PC-9 (cell line): ENCODE measurements at regions not wholly inside any gene's neighbourhood (a gene's known extent, or its start where the extent isn't known, plus 50 kb on each side); places are given as distances from the start of the nearest gene placed in this dataset.

Source experiments
- BruUV-seq: library from RNA; stranded (reverse); fragments of 400-500 nt; replicated peaks from 2 replicates; lab custom pipeline; 2021; lab: Mats Ljungman, UMichigan
- CTCF ChIA-PET: fragments of 300-600 bp; sonication (Branson Sonifier 250); formaldehyde crosslinking; loops from one replicate; lab custom pipeline; 2022; ENCODE audit warnings: antibody characterized with exemption; lab: Charles Lee
- POLR2A ChIA-PET: fragments of 300-600 bp; sonication (Branson Sonifier 250); formaldehyde crosslinking; loops from one replicate; lab custom pipeline; 2022; ENCODE audit warnings: antibody characterized with exemption; ENCODE audit not compliant: unreplicated experiment; lab: Charles Lee
- DNase-seq, 2 experiments: peaks; one replicate each; pipeline versions ENCODE4 v3.0.0 to v3.0.0-alpha.2; 2015 to 2022; ENCODE audit warnings: mixed read lengths in 1 of 2
- H2AFZ ChIP-seq: fragments of 200-600 bp; sonication (generic); 2 replicates; pipeline ENCODE4 v1.8.1; 2017; ENCODE audit warnings: antibody characterized with exemption
- H3F3A ChIP-seq: fragments of 200-600 bp; sonication (generic); 2 replicates; pipeline ENCODE4 v1.8.1; 2017; ENCODE audit warnings: antibody characterized with exemption, mild to moderate bottlenecking, low read depth; ENCODE audit not compliant: insufficient read depth
- H3K27ac ChIP-seq: fragments of 200-600 bp; sonication (generic); 2 replicates; pipeline ENCODE4 v1.6.1; 2016; ENCODE audit warnings: mixed run types
- H3K27me3 ChIP-seq: fragments of 200-600 bp; sonication (generic); 2 replicates; pipeline ENCODE4 v1.6.1; 2016; ENCODE audit warnings: low read depth, mixed run types; ENCODE audit not compliant: insufficient read depth
- H3K36me3 ChIP-seq: fragments of 200-600 bp; sonication (generic); 2 replicates; pipeline ENCODE4 v1.6.1; 2016; ENCODE audit warnings: low read depth, mixed run types
- H3K4me1 ChIP-seq: fragments of 200-600 bp; sonication (generic); replicated peaks from 2 replicates; pipeline ENCODE4 v1.6.1; 2016; ENCODE audit warnings: mixed run types; ENCODE audit not compliant: insufficient read depth
- H3K4me2 ChIP-seq: fragments of 200-600 bp; sonication (generic); 2 replicates; pipeline ENCODE4 v1.6.1; 2017; ENCODE audit warnings: mixed run types
- H3K4me3 ChIP-seq: fragments of 200-600 bp; sonication (generic); 2 replicates; pipeline ENCODE4 v1.6.1; 2016; ENCODE audit warnings: mixed run types
- H3K79me2 ChIP-seq: fragments of 200-600 bp; sonication (generic); 2 replicates; pipeline ENCODE4 v1.6.1; 2017; ENCODE audit warnings: low read depth, mixed run types
- H3K9me2 ChIP-seq: fragments of 200-600 bp; sonication (generic); 2 replicates; pipeline ENCODE4 v1.8.1; 2017; ENCODE audit warnings: mild to moderate bottlenecking; ENCODE audit not compliant: insufficient read depth
- H3K9me3 ChIP-seq: fragments of 200-600 bp; sonication (generic); 2 replicates; pipeline ENCODE4 v1.8.1; 2016; ENCODE audit warnings: low read depth; ENCODE audit not compliant: insufficient read depth
- H4K20me1 ChIP-seq: fragments of 200-600 bp; sonication (generic); 2 replicates; pipeline ENCODE4 v1.8.1; 2017; ENCODE audit not compliant: insufficient read depth
- EZH2 ChIP-seq: fragments of 200-600 bp; sonication (generic); IDR thresholded peaks from 2 replicates; pipeline ENCODE4 v1.8.0; 2017; ENCODE audit warnings: antibody characterized with exemption, low read depth
- intact Hi-C: fragments of 100-400 bp; cut with micrococcal nuclease; formaldehyde crosslinking; loops from one replicate; pipeline ENCODE4 v1.10.0; 2022; ENCODE audit not compliant: unreplicated experiment
- TF ChIP-seq, protein P1 (sequence below): fragments of 200-600 bp; sonication (generic); conservative IDR thresholded peaks from 2 replicates; pipeline ENCODE4 v1.6.1; 2017; ENCODE audit warnings: mixed run types, antibody characterized with exemption, mild to moderate bottlenecking, moderate library complexity

DNA sequence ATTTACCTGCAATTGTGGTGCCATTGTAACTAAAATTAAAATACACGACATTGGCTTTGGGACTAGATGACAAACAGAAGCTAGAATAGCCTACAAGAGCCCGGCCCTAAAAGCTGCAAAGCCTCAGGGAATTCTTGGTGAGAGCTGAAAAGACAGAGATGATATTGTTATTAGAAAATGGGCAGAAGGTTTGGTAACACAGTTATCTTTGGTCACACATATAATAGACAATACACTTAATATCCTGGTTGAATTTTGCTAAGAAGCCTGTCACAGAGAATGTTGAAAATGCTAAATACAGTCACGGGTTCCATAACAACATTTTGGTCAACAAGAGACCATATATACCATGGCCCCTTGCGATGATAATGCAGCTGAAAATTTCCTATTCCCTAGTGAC lies 157.3 kb upstream of the CDH19 start:
- Histone ChIP-seq H3K27me3 (no peaks in the 10 kb centered on the region), H3K36me3 (no peaks in the 10 kb centered on the region), H3K9me2 (no peaks in the 10 kb centered on the region), H3K4me3 (no peak overlapping the region), H3K4me2 (no peak overlapping the region), H4K20me1 (no peaks in the 10 kb centered on the region), H2AFZ (no peak overlapping the region), H3K9me3 (no peaks in the 10 kb centered on the region), H3F3A (no peaks in the 10 kb centered on the region), H3K27ac (no peak overlapping the region), H3K4me1 (no peaks in the 10 kb centered on the region), H3K79me2 (no peaks in the 10 kb centered on the region)
- BruUV-seq = no TSS peak
- TF ChIP-seq, protein P1, sequence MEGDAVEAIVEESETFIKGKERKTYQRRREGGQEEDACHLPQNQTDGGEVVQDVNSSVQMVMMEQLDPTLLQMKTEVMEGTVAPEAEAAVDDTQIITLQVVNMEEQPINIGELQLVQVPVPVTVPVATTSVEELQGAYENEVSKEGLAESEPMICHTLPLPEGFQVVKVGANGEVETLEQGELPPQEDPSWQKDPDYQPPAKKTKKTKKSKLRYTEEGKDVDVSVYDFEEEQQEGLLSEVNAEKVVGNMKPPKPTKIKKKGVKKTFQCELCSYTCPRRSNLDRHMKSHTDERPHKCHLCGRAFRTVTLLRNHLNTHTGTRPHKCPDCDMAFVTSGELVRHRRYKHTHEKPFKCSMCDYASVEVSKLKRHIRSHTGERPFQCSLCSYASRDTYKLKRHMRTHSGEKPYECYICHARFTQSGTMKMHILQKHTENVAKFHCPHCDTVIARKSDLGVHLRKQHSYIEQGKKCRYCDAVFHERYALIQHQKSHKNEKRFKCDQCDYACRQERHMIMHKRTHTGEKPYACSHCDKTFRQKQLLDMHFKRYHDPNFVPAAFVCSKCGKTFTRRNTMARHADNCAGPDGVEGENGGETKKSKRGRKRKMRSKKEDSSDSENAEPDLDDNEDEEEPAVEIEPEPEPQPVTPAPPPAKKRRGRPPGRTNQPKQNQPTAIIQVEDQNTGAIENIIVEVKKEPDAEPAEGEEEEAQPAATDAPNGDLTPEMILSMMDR = no peak
- no peak for TF ChIP-seq EZH2
- ChIA-PET POLR2A (no interaction called here), CTCF (no interaction called here)
- no peak for DNase-seq
- intact Hi-C loops = no loop called here

DNA sequence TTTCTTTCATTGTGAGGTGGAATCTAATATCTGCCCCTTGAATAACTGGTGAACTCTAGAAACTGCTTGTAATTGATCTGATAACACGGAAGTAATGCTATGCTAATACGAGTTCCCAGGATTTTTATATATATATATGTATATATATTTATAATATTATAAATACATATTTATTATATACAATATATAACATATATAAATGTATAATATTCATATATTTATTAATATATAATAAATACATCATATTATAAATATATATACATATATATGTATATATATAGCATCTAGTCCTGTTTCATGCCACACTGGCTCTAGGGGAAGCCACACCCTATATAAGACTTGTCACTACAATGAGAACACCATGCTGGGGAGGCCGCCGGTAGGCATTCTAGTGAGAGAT lies 156.7 kb upstream of the CDH19 start:
- no TSS peak for BruUV-seq
- DNase-seq = no peak
- Histone ChIP-seq H3K36me3 (no peaks in the 10 kb centered on the region), H3K9me2 (no peaks in the 10 kb centered on the region), H4K20me1 (no peaks in the 10 kb centered on the region), H2AFZ (no peak overlapping the region), H3K27me3 (no peaks in the 10 kb centered on the region), H3K4me2 (no peak overlapping the region), H3K4me1 (no peaks in the 10 kb centered on the region), H3K4me3 (no peak overlapping the region), H3K9me3 (no peaks in the 10 kb centered on the region), H3K79me2 (no peaks in the 10 kb centered on the region), H3F3A (no peaks in the 10 kb centered on the region), H3K27ac (no peak overlapping the region)
- ChIA-PET POLR2A (no interaction called here), CTCF (no interaction called here)
- intact Hi-C loops = no loop called here
- TF ChIP-seq, protein P1 = no peak
- TF ChIP-seq EZH2 = no peak

DNA sequence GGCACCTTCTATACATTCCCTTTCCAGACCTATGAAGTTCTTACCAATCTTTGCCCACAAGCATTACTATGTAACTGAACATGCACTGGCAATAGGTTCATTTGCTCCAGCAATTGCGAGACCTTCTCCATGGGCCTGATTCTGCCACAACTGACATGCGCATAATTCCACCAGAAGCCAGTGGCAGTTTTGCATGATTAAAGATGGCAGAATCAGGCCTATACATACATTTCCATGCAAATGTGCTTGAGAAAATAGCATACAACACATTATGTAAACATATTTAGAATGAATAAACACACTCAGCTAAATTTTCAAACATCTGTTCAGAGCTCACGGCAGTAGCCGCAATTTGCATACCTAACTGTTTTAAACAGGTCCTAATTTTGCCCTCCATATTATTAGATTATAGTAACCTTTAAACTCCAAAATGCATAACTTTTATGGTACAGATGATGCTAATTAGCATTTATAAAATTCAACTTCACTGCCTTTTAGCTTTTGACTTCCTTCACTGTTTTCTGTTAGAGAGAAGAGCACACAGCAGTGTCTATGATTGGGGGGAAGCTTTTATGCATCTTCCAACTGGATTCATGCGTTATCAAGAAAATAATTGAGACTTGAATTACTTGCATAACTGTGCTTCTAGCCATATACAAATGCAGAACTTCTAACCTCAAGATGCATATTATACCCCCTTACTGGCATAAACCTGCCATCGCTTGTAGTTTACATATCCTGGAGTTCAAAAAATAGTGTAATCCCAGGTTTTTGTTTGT lies 155.3 kb upstream of the CDH19 start:
- Histone ChIP-seq H2AFZ (no peak overlapping the region), H3K4me2 (no peak overlapping the region), H3K27ac (no peak overlapping the region), H3K79me2 (no peaks in the 10 kb centered on the region), H3K27me3 (no peaks in the 10 kb centered on the region), H3K9me3 (no peaks in the 10 kb centered on the region), H3K4me1 (no peaks in the 10 kb centered on the region), H3K36me3 (no peaks in the 10 kb centered on the region), H3F3A (no peaks in the 10 kb centered on the region), H4K20me1 (no peaks in the 10 kb centered on the region), H3K4me3 (no peak overlapping the region), H3K9me2 (no peaks in the 10 kb centered on the region)
- BruUV-seq = no TSS peak
- TF ChIP-seq EZH2 = no peak
- TF ChIP-seq, protein P1 = no peak
- ChIA-PET CTCF (no interaction called here), POLR2A (no interaction called here)
- DNase-seq = no peak
- intact Hi-C loops = no loop called here
